CD4-positive, alpha-beta T cell (primary cell): ENCODE measurements at regions not wholly inside any gene's neighbourhood (a gene's known extent, or its start where the extent isn't known, plus 50 kb on each side); places are given as distances from the start of the nearest gene placed in this dataset.

ENCODE experiments used
- ATAC-seq: fragments of 200-7000 bp; cut with Tn5 transposase; one replicate; pipeline ENCODE4 v1.10.0; 2022; ENCODE audit warnings: mild to moderate bottlenecking; ENCODE audit not compliant: poor library complexity
- CTCF ChIA-PET: fragments of 350-600 bp; sonication (Branson Sonifier 250); formaldehyde crosslinking; loops from one replicate; lab custom pipeline; 2021; ENCODE audit warnings: antibody characterized with exemption, inconsistent platforms; lab: Charles Lee
- POLR2A ChIA-PET: fragments of 350-600 bp; sonication (Branson Sonifier 250); formaldehyde crosslinking; loops from one replicate; lab custom pipeline; 2021; ENCODE audit warnings: antibody characterized with exemption, inconsistent platforms; lab: Charles Lee
- DNase-seq, 14 experiments: peaks; one replicate each; pipeline ENCODE4 v3.0.0-alpha.2; 2013 to 2020; ENCODE audit warnings: mixed read lengths in 2 of 14
- H3K27ac ChIP-seq, 2 donors: one replicate each; pipeline versions ENCODE4 v1.5.1 to v1.7.0; 2013; ENCODE audit warnings: low read length in 2 of 2, low read depth in 1 of 2, mild to moderate bottlenecking in 1 of 2
- H3K27me3 ChIP-seq, 2 experiments: 1 replicate in 1 of 2; 2 replicates in 1 of 2; pipeline versions ENCODE4 v1.6.1 to v1.7.0; 2013; ENCODE audit warnings: low read length in 2 of 2, control low read depth in 1 of 2, mild to moderate bottlenecking in 1 of 2, moderate library complexity in 1 of 2; ENCODE audit not compliant: insufficient read depth in 2 of 2, control insufficient read depth in 1 of 2
- H3K36me3 ChIP-seq: one replicate; pipeline ENCODE4 v1.6.1; 2013; ENCODE audit warnings: low read length, control low read depth; ENCODE audit not compliant: insufficient read depth
- H3K4me1 ChIP-seq: one replicate; pipeline ENCODE4 v1.6.1; 2013; ENCODE audit warnings: low read length, control low read depth; ENCODE audit not compliant: insufficient read depth
- H3K4me3 ChIP-seq: one replicate; pipeline ENCODE4 v1.5.1; 2013; ENCODE audit warnings: mild to moderate bottlenecking, low read length, moderate library complexity
- H3K9me3 ChIP-seq, 2 experiments: 1 replicate in 1 of 2; 2 replicates in 1 of 2; pipeline versions ENCODE4 v1.6.1 to v1.7.0; 2013; ENCODE audit warnings: low read length in 2 of 2, mild to moderate bottlenecking in 2 of 2, control low read depth in 1 of 2, moderate library complexity in 1 of 2; ENCODE audit not compliant: control insufficient read depth in 1 of 2, insufficient read depth in 1 of 2
- H3K27ac Mint-ChIP-seq: one replicate; pipeline ENCODE4 v1.8.0; 2020; ENCODE audit warnings: mixed read lengths
- H3K27me3 Mint-ChIP-seq: one replicate; pipeline ENCODE4 v1.8.0; 2021; ENCODE audit warnings: mixed read lengths
- H3K36me3 Mint-ChIP-seq: one replicate; pipeline ENCODE4 v1.8.0; 2021; ENCODE audit warnings: low read depth, mixed read lengths
- H3K4me1 Mint-ChIP-seq: one replicate; pipeline ENCODE4 v1.8.0; 2021; ENCODE audit warnings: low read depth, mixed read lengths
- H3K4me3 Mint-ChIP-seq: one replicate; pipeline ENCODE4 v1.8.0; 2020; ENCODE audit warnings: mild to moderate bottlenecking, mixed read lengths
- H3K9me3 Mint-ChIP-seq: one replicate; pipeline ENCODE4 v1.8.0; 2020; ENCODE audit warnings: mixed read lengths
- CTCF ChIP-seq: fragments of 200-600 bp; IDR thresholded peaks from one replicate; pipeline ENCODE4 v1.8.0; 2022; ENCODE audit warnings: antibody characterized with exemption, mild to moderate bottlenecking
- intact Hi-C, 2 experiments: fragments of 100-400 bp; cut with DNase I in 1 of 2; cut with micrococcal nuclease in 1 of 2; formaldehyde crosslinking; loops; one replicate each; pipeline versions ENCODE4 v1.15.1 to v1.9.0; 2023 to 2025; cut with DNase I, micrococcal nuclease

- Histone ChIP-seq H3K27ac (no peak overlapping the region), H3K27me3 (peaks cover 0 to 6% of the 10 kb centered on the region in 2 experiments), H3K36me3 (no peaks in the 10 kb centered on the region), H3K4me3 (no peak overlapping the region), H3K9me3 (peaks cover 0 to 5% of the 10 kb centered on the region in 2 experiments), H3K4me1 (no peaks in the 10 kb centered on the region)
- no peak for TF ChIP-seq CTCF
- no peak overlapping the region for H3K27ac Mint-ChIP-seq
- ChIA-PET CTCF (no interaction called here), POLR2A (no interaction called here)
- no peak overlapping the region for H3K4me3 Mint-ChIP-seq
- H3K36me3 Mint-ChIP-seq: no peaks in the 10 kb centered on the region
- intact Hi-C loops: no loop called here
- H3K27me3 Mint-ChIP-seq: peaks cover 25% of the 10 kb centered on the region
- DNase-seq: no peak
- no peak for ATAC-seq
- no peaks in the 10 kb centered on the region for H3K9me3 Mint-ChIP-seq
- H3K4me1 Mint-ChIP-seq: no peaks in the 10 kb centered on the region
These were observed 271.7 kb upstream of the TOPAZ1 start for GRCh38 chr3:43969944-43970343.

- no peaks in the 10 kb centered on the region for H3K36me3 Mint-ChIP-seq
- Histone ChIP-seq H3K27me3 (peaks cover 0 to 6% of the 10 kb centered on the region in 2 experiments), H3K9me3 (peaks cover 0 to 5% of the 10 kb centered on the region in 2 experiments), H3K27ac (no peak overlapping the region), H3K36me3 (no peaks in the 10 kb centered on the region), H3K4me3 (no peak overlapping the region), H3K4me1 (no peaks in the 10 kb centered on the region)
- no peak overlapping the region for H3K4me3 Mint-ChIP-seq
- intact Hi-C loops: no loop called here
- no peak for TF ChIP-seq CTCF
- H3K4me1 Mint-ChIP-seq: no peaks in the 10 kb centered on the region
- POLR2A ChIA-PET: no interaction called here
- no peak overlapping the region for H3K27ac Mint-ChIP-seq
- peaks cover 25% of the 10 kb centered on the region for H3K27me3 Mint-ChIP-seq
- DNase-seq (no peak), ATAC-seq (no peak)
- H3K9me3 Mint-ChIP-seq: no peaks in the 10 kb centered on the region
- CTCF ChIA-PET: no interaction called here
These were observed 271.3 kb upstream of the TOPAZ1 start for GRCh38 chr3:43970351-43970750.

DNA sequence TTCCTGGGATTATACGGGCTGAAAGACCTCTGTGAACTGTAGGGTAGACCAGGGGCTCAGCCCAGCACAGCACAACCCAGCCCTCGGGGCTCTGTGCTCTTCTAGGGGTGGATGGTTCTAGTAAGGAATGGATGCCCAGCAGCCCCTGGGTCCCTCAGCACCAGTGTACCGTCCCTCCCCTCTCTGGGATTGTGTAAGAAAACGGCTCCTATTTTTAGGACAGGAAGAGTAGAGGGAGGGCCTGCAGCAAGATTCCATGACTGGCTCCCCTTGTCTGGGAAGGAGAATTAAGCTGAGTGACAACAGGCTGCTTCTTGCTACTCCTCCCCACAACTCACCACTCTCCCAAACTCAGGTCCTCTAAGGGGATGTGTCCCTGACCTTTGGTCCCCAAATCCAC, 270.8 kb upstream of the TOPAZ1 start:
- ATAC-seq: no peak
- ChIA-PET CTCF (no interaction called here), POLR2A (no interaction called here)
- Mint-ChIP-seq H3K36me3 (no peaks in the 10 kb centered on the region), H3K27ac (no peak overlapping the region), H3K27me3 (peaks cover 29% of the 10 kb centered on the region), H3K9me3 (peaks cover 3% of the 10 kb centered on the region), H3K4me3 (no peak overlapping the region), H3K4me1 (no peaks in the 10 kb centered on the region)
- TF ChIP-seq CTCF: no peak
- Histone ChIP-seq H3K27me3 (peaks cover 0 to 6% of the 10 kb centered on the region in 2 experiments), H3K9me3 (peaks cover 0 to 5% of the 10 kb centered on the region in 2 experiments), H3K27ac (no peak overlapping the region), H3K4me3 (no peak overlapping the region), H3K36me3 (no peaks in the 10 kb centered on the region), H3K4me1 (no peaks in the 10 kb centered on the region)
- no peak for DNase-seq
- intact Hi-C loops: no loop called here
